Gastroesophageal sphincter (tissue), 4 donors: ENCODE measurements at regions not wholly inside any gene's neighbourhood (a gene's known extent, or its start where the extent isn't known, plus 50 kb on each side); places are given as distances from the start of the nearest gene placed in this dataset.

Source experiments
- ATAC-seq: fragments of 150-250 bp; one replicate; pipeline ENCODE4 v1.9.1; 2016; ENCODE audit warnings: mild to moderate bottlenecking, moderate library complexity
- H3K27ac ChIP-seq, 4 donors: fragments of 200-600 bp; sonication (generic) in 3 of 4; 1 replicate in 3 of 4; 2 replicates in 1 of 4; pipeline ENCODE4 v1.5.1; 2016 to 2019
- H3K27me3 ChIP-seq: fragments of 200-600 bp; sonication (generic); one replicate; pipeline ENCODE4 v1.5.1; 2019
- H3K36me3 ChIP-seq, 2 donors: fragments of 200-600 bp; sonication (generic); one replicate each; pipeline ENCODE4 v1.5.1; 2019; ENCODE audit warnings: control low read depth in 1 of 2
- H3K4me1 ChIP-seq, 3 donors: fragments of 200-600 bp; sonication (generic); 1 replicate in 2 of 3; 2 replicates in 1 of 3; pipeline ENCODE4 v1.5.1; 2016 to 2019; ENCODE audit warnings: control low read depth in 2 of 3
- H3K4me3 ChIP-seq, 2 donors: fragments of 200-600 bp; sonication (generic); one replicate each; pipeline ENCODE4 v1.5.1; 2019; ENCODE audit warnings: mild to moderate bottlenecking in 1 of 2, moderate library complexity in 1 of 2
- H3K9me3 ChIP-seq, 3 donors: fragments of 200-600 bp; sonication (generic); one replicate each; pipeline ENCODE4 v1.5.1; 2017 to 2019; ENCODE audit warnings: control low read depth in 2 of 3
- CTCF ChIP-seq, 4 experiments: fragments of 200-600 bp in 2 of 4; fragments of 450-650 bp in 2 of 4; sonication (generic) in 1 of 4; IDR thresholded peaks; one replicate each; pipeline ENCODE4 v1.5.1; 2017 to 2019; ENCODE audit warnings: antibody characterized with exemption in 4 of 4, mild to moderate bottlenecking in 2 of 4, moderate library complexity in 2 of 4
- EP300 ChIP-seq: sonication (generic); formaldehyde crosslinking; IDR thresholded peaks from one replicate; pipeline ENCODE4 v1.6.1; 2017; ENCODE audit warnings: antibody characterized with exemption, mild to moderate bottlenecking
- POLR2A ChIP-seq, 2 donors: fragments of 450-650 bp; IDR thresholded peaks; one replicate each; pipeline ENCODE4 v1.6.1; 2017; ENCODE audit warnings: antibody characterized with exemption in 2 of 2, mild to moderate bottlenecking in 2 of 2, moderate library complexity in 1 of 2
- POLR2AphosphoS5 ChIP-seq: sonication (generic); formaldehyde crosslinking; IDR thresholded peaks from one replicate; pipeline ENCODE4 v1.6.1; 2017; ENCODE audit warnings: antibody characterized with exemption
- WGBS, 2 donors: methylation state at CpG; one replicate each; pipeline ENCODE4 v1.1.5; 2018; ENCODE audit warnings: low coverage in 1 of 2; 5-methylcytosine and 5-hydroxymethylcytosine counted together

- no peaks in the 10 kb centered on the region for H3K4me1 ChIP-seq
- H3K9me3 ChIP-seq: peaks cover 0 to 7% (median 0%) of the 10 kb centered on the region in 3 donors
- TF ChIP-seq POLR2A (IDR thresholded peaks at IDR 0.05) (no peak), CTCF (IDR thresholded peaks at IDR 0.05) (no peak), EP300 (no peak), POLR2AphosphoS5 (no peak)
- no peak for ATAC-seq
- 53 to 75% methylated on average over 3 of the region's 3 CpGs for WGBS, 2 donors
- H3K36me3 ChIP-seq: no peaks in the 10 kb centered on the region
- no peaks in the 10 kb centered on the region for H3K27me3 ChIP-seq
- H3K4me3 ChIP-seq: no peak overlapping the region
- H3K27ac ChIP-seq: no peak overlapping the region
Measured at GRCh38 chr1:177650947-177651346, 318.9 kb downstream of the SEC16B start.

- ATAC-seq: no peak
- H3K4me3 ChIP-seq: no peak overlapping the region
- no peak overlapping the region for H3K27ac ChIP-seq
- TF ChIP-seq POLR2A (IDR thresholded peaks at IDR 0.05): no peak
- TF ChIP-seq EP300: no peak
- no peak for TF ChIP-seq POLR2AphosphoS5
- TF ChIP-seq CTCF (IDR thresholded peaks at IDR 0.05): no peak
- H3K27me3 ChIP-seq: no peaks in the 10 kb centered on the region
- WGBS, 2 donors: 80% methylated on average over 1 of the region's 6 CpGs; no CpG with 5 or more reads in 1 of the 2 donors
- no peaks in the 10 kb centered on the region for H3K36me3 ChIP-seq
- H3K9me3 ChIP-seq: peaks cover 0 to 7% (median 0%) of the 10 kb centered on the region in 3 donors
- H3K4me1 ChIP-seq: no peaks in the 10 kb centered on the region
Measured at GRCh38 chr1:177648731-177649265, 321.1 kb downstream of the SEC16B start.

- no peaks in the 10 kb centered on the region for H3K27me3 ChIP-seq
- TF ChIP-seq POLR2AphosphoS5 (no peak), CTCF (IDR thresholded peaks at IDR 0.05) (no peak), POLR2A (IDR thresholded peaks at IDR 0.05) (no peak), EP300 (no peak)
- H3K9me3 ChIP-seq: peaks cover 0 to 2% (median 0%) of the 10 kb centered on the region in 3 donors
- no peaks in the 10 kb centered on the region for H3K36me3 ChIP-seq
- 50 to 67% methylated on average over 1 of the region's 1 CpG for WGBS, 2 donors
- no peaks in the 10 kb centered on the region for H3K4me1 ChIP-seq
- H3K27ac ChIP-seq: no peak overlapping the region
- no peak overlapping the region for H3K4me3 ChIP-seq
- ATAC-seq: no peak
Measured at GRCh38 chr1:177648138-177648537, 321.7 kb downstream of the SEC16B start.

- no peaks in the 10 kb centered on the region for H3K4me1 ChIP-seq
- H3K4me3 ChIP-seq: no peak overlapping the region
- ATAC-seq: no peak
- H3K27me3 ChIP-seq: no peaks in the 10 kb centered on the region
- WGBS, 2 donors: 73 to 82% methylated on average over 3 to 4 of the region's 4 CpGs
- H3K9me3 ChIP-seq: no peaks in the 10 kb centered on the region
- TF ChIP-seq CTCF (IDR thresholded peaks at IDR 0.05): no peak
- TF ChIP-seq EP300: no peak
- TF ChIP-seq POLR2AphosphoS5: no peak
- TF ChIP-seq POLR2A (IDR thresholded peaks at IDR 0.05): no peak
- no peaks in the 10 kb centered on the region for H3K36me3 ChIP-seq
- H3K27ac ChIP-seq: no peak overlapping the region
Measured at GRCh38 chr1:177646757-177647730, 322.8 kb downstream of the SEC16B start.
